ENCODE measurements at regions not wholly inside any gene's neighbourhood (a gene's known extent, or its start where the extent isn't known, plus 50 kb on each side); places are given as distances from the start of the nearest gene placed in this dataset.

GRCh38 chr1:90139837-90140236 is 144.9 kb downstream of the ZNF326 start:
- no peak for DNase-seq (ENCODE audit: low read depth in 2 of 2)

- no peak for DNase-seq (ENCODE audit: low read depth in 2 of 2)
These were observed 140.4 kb downstream of the ZNF326 start for GRCh38 chr1:90135286-90135685.

- no peak for DNase-seq (ENCODE audit: low read depth in 2 of 2)
These were observed 139.5 kb downstream of the ZNF326 start for GRCh38 chr1:90134175-90134955.

GRCh38 chr1:90133133-90133532 is 138.2 kb downstream of the ZNF326 start:
- no peak for DNase-seq (ENCODE audit: low read depth in 2 of 2)

- DNase-seq (ENCODE audit: low read depth in 2 of 2), result no peak
These were observed 137.4 kb downstream of the ZNF326 start for GRCh38 chr1:90132306-90132705.

GRCh38 chr1:90127288-90127953 is 132.5 kb downstream of the ZNF326 start:
- DNase-seq (ENCODE audit: low read depth in 2 of 2), result no peak

- DNase-seq (ENCODE audit: low read depth in 2 of 2), result no peak
These were observed 131.9 kb downstream of the ZNF326 start for GRCh38 chr1:90126834-90127233.

- DNase-seq (ENCODE audit: low read depth in 2 of 2), result no peak
These were observed 127.9 kb downstream of the ZNF326 start for GRCh38 chr1:90122654-90123340.

- DNase-seq (ENCODE audit: low read depth in 2 of 2), result no peak
These were observed 119.7 kb downstream of the ZNF326 start for GRCh38 chr1:90114521-90115141.

- no peak for DNase-seq (ENCODE audit: low read depth in 2 of 2)
These were observed 113.1 kb downstream of the ZNF326 start for GRCh38 chr1:90107990-90108389.

- DNase-seq (ENCODE audit: low read depth in 2 of 2), result no peak
These were observed 111.4 kb downstream of the ZNF326 start for GRCh38 chr1:90106311-90106710.

GRCh38 chr1:90104941-90105538 is 110.1 kb downstream of the ZNF326 start:
- no peak for DNase-seq (ENCODE audit: low read depth in 2 of 2)

GRCh38 chr1:90100566-90100965 is 105.7 kb downstream of the ZNF326 start:
- no peak for DNase-seq (ENCODE audit: low read depth in 2 of 2)

GRCh38 chr1:90092441-90092840 is 97.5 kb downstream of the ZNF326 start:
- no peak for DNase-seq (ENCODE audit: low read depth in 2 of 2)

Data from stimulated activated CD4-positive, alpha-beta T cell treated with anti-CD3 and anti-CD28 coated beads, Interleukin-15, amount 100 ng/mL, for 48 hours (primary cell).